GM19455 (cell line): ENCODE measurements at regions not wholly inside any gene's neighbourhood (a gene's known extent, or its start where the extent isn't known, plus 50 kb on each side); places are given as distances from the start of the nearest gene placed in this dataset.

Experiments used
- ATAC-seq: cut with Tn5 transposase; IDR thresholded peaks from one replicate; pipeline ENCODE4 v1.9.1; 2021; ENCODE audit not compliant: unreplicated experiment

DNA sequence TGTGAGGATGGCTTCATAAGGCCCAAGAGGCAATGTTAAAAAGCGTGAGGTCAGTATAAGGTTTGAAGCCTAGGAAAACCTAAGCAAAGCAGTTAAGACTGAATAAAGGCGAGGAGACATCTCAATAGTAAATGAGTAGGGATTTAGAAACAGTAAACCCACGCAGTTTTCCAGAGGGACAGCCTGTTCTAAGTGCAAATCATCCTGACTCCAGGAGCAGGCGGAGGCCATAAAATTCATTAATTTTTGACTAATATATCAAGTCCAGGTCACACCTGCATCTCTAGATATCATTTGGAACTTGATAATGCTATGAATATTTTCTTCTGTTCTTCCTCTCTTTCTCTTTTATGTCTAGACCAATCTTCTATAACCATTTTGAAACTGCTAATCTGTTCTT lies 597.0 kb upstream of the RGS18 start:
- no peak for ATAC-seq

DNA sequence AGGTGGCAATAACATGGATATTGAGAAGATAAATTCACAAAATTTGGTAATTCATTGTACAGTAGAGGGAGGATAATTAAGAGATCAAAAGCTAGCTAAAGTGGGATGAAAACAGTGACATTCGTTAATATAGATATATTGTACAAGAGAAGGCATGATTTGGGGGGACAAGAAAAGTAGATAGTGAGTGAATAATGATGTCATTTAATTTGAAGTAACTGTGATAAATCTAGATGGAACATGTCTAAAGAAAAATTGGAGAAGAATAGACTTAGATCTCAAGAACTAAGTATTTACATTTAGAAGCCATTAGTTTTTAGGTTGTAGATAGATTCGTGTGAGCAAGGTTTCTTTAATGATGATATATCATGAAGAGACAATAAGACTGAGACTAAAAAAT lies 594.0 kb upstream of the RGS18 start:
- no peak for ATAC-seq

DNA sequence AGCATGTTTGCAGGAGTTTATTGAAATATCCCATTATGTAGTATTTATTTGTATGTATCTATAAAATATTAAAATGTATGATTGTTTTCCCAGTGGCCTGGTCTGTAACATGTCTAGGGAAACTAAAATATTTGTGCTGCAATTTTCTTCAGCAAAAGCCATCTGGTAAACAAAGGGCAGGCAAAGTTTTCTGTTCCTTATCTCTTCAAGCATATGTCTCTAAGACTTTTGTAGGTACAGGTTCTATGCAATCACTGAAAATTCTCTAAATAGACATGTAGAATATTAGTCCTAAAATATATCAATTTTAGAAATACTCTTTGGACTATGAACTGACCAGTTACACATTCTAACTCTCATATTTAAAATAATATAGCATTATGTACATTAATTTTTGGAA lies 585.8 kb upstream of the RGS18 start:
- no peak for ATAC-seq

DNA sequence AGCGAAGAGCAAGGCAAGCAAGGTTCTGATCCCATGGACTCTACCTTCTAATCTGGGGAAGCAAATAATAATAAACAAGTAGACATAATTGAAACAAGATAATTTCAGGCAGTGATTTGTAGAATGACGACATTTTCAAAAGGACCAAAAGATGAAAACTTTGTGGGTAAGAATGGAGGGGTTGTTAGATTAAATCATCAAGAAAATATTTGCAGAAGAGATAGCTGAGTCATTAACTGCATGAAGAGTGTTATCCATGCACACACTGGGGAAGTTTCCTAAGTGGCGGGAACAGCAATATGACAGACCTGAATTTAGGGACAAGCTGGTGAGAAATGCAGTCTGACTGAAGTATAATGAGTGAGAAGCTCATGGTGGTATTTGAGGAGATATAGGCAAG lies 583.1 kb upstream of the RGS18 start:
- ATAC-seq: no peak

DNA sequence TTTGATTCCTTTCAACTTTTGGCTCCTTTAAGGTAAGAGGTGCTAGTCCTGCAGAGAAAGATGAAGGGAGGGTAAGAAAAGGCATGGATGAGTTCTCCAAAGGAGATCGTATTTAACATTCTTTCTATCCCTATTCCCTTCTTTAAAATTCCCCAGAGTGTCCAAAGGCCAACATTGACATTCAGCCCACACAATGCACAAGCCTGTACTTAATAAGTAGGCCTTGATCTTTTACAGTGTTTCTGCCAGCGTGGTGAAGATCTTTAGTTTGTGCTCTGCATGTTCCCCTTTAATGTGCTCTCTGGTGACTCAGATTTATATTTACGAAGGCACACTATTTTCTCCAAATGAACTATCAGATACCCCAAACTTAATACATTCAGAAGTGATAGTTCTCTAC lies 582.5 kb upstream of the RGS18 start:
- no peak for ATAC-seq

DNA sequence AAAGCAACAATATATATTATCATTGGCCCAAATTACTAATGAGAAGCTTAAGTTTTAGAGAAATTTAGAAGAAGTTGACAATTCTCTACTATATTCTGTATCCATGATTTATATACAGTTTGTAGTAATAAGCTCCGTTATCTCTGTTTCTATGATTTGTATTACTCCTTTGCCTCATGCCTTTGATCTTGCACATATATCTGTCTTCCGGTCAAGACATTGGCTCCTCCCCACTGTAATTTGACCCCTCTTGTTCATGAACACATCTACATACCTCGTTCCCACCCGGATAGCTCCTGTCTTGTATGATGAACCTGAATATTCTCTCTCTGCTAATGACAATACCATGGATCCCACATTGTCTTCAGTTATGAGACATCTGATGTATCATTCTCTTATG lies 581.0 kb upstream of the RGS18 start:
- ATAC-seq: no peak

DNA sequence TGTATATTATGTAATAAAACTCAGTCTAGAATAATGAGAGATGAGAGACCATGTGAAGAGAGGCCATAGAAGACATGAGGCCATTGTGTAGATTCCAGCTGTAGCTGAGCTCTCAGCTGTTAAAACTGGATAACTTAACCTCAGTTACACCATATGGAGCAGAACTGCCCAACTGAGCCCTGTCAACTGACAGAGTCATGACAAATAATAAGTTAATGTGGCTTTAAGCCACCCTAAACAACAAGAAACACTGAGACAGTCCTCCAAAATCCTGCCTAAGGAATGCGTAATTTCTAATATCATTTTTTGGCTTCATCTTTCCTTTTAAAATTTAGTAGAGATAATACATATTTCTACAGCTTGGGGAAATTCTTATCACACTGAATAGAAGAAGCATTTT lies 580.0 kb upstream of the RGS18 start:
- ATAC-seq: no peak

DNA sequence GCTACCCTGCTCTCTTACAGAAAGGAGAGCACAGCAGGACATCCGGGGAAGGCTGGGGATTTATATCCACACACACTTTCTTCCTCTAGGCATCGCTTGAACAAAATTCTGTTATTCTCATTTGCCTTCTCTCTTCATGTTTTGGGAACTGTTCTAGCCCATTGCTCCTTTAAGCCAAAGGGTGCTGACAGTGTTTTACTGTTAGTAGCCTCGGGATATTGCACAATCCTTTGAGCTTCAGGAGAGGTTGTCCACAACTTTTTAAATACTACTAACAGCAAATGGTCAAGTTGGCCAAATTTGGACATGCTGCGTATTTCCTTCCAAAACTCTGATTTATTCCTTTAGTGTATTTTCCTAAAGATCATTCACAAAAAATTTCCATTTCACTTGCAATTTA lies 579.2 kb upstream of the RGS18 start:
- no peak for ATAC-seq

DNA sequence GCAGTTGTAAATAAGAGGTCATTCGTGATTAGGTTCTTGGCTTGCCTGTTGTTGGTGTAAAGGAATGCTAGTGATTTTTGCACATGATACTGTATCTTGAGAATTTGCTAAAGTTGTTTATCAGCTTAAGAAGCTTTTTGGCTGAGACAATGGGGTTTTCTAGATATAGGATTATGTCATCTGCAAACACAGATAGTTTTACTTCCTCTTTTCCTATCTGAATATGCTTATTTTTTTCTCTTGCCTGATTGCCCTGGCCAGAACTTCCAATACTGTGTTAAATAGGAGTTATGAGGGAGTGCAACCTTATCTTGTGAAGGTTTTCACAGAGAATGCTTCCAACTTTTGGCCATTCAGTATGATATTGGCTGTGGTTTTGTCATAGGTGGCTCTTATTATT lies 576.1 kb upstream of the RGS18 start:
- no peak for ATAC-seq

DNA sequence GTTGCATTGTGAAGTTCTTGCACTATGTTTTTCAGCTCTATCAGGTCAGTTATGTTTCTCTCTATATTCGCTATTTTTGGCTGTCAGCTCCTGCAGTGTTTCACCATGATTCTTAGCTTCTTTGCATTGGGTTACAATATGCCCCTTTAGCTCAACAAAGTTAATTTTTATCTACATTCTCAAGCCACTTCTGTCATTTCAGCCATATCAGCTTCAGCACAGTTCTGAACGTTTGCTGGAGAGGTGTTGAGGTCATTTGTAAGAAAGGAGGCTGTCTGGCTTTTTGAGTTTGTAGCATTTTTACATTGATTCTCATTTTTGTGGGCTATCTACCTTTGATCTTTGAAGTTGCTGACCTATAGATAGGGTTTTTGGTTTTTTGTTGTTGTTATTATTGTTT lies 573.2 kb upstream of the RGS18 start:
- ATAC-seq: no peak

DNA sequence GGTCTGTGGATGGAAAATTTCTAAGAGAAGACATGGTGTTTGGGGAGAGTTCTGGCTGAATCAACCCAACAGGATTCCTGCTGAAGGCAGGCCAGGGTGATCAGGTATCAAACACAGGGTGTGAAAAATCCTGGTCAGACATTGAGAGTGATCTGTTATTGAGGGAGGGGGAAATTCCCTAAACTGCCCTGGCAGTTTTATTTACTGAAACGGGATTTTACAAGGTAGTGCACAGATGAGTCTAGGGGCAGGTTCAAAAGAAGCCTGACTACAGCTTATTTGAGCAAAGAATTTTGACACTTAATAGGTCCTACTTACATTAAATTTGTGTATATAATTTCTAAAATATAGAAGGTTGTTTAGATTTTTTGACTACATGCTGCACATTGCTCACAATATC lies 569.4 kb upstream of the RGS18 start:
- no peak for ATAC-seq

DNA sequence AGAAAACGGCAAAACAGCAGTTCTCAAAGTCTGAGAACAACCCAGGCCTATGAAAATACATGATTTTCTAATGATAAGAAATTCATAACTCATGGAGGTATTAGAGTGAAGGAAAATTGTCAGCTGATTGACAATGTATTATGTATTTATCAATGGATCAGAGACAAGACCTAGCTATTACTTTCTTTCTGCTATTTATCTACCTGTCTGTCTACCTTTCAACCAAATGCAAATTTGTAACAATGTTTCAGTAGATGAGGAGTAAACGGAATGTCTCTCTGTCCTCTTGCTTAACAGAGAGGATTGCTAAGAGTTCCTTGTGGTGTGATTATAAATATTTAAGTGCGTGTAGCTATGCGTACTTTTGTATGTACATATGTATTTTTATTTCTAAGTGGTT lies 568.7 kb upstream of the RGS18 start:
- no peak for ATAC-seq

DNA sequence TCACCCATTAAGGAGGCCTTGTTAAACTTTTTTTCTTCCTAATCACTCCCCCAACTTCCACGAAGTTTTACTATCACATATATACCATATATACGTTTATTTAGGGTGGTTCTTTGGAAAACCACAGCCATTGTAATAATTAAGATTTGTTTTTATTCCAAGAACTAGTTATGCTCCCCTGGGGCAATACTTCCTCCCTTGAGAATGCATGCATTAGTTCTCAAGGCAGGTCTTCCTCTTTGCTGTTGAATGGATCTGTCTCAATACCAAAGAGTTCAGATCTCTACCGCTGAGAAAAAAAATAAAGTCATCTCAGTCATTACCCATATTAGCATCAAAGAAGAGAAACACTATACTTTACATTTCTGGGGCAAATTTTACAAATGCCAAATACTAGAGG lies 567.7 kb upstream of the RGS18 start:
- ATAC-seq: no peak

DNA sequence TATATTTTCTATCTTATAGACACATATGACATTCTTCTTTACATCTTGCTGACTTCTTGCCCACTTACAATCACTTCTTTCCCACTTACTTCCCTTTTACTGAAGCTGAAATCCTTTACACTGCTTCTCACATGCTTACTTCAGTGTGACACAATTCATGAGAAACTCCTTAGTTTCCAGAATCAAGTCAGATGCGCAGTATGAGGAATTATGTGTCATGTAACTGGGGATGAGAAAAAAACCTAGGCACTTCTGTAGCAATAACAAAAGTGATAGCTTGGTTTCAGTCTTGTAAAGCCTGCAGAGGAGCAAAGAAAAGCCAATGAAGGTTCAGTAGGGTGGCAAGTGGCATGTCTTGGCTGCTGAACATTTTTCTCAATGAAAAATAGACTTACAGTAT lies 566.2 kb upstream of the RGS18 start:
- no peak for ATAC-seq

DNA sequence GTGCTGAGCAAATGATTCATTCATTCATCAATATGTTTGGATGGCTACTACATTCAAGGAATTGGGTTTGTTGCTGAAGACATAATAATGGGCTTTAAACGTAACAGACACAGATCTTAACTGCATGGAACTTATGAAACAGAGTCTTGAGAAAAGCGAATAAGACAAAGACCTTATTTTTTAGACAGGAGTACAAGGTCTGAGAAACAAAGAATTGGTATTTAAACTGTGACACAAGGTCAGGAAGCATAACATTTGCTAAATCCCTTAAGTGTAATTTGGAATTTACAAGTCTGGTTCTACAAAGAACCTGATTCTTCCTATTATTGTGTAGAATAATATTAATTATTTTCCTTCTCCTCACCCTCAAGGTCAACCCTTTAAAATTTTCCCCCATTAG lies 565.4 kb upstream of the RGS18 start:
- ATAC-seq: no peak

DNA sequence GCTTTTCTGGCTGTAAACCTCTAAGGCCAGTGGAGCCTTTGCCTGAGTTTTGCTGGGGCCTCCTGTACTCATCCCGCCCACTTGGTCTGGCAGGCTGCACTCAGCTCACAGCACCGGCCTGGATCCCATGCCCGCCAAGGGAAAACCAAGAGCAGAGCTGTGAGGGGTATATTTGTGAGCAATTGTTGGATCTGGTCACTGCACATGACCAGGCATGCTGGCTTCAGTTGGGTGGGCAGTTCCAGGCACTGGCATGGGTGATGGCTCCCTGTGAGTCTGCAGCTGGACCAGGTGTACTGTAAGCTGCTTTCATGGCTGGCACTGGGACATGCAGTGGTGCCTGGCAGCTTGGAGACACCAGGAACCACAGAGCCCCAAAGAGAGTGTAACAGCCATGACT lies 563.1 kb upstream of the RGS18 start:
- no peak for ATAC-seq

DNA sequence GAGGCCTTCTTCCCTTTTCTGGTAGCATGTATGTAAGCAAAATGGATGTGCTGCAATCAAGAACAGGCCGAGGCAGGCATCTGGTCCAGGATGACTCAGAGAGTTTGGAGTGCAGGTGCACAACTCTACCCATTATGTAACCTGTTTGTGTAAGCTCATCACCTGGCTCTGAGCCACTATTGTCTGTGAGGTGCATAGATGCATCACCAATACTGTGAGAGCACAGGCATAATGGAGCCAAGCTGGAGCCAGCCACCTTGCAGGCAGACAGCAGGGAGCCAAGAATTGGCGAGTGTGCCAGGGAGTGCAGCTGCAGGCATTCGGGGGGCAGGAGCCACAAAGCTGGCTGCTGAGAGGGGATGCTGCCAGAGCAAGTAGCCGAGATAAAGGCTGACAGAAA lies 549.9 kb upstream of the RGS18 start:
- no peak for ATAC-seq

DNA sequence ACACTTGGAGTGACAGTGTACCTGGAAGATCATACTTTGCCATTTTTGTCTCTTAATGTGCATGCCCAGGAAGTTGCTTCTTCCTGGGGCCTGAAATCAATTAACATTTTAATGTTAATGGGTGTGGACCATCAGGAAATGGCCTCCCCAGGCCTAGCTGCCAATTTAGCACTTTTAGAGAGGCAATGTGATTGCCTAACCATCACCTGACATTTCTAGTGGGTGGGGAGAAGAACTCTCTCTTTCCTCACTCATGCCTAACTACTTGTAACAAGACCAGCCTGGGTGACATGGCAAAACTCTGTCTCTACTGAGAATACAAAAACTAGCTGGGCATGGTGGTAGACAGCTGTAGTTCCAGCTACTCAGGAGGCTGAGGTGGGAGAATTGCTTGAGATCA lies 549.0 kb upstream of the RGS18 start:
- no peak for ATAC-seq

DNA sequence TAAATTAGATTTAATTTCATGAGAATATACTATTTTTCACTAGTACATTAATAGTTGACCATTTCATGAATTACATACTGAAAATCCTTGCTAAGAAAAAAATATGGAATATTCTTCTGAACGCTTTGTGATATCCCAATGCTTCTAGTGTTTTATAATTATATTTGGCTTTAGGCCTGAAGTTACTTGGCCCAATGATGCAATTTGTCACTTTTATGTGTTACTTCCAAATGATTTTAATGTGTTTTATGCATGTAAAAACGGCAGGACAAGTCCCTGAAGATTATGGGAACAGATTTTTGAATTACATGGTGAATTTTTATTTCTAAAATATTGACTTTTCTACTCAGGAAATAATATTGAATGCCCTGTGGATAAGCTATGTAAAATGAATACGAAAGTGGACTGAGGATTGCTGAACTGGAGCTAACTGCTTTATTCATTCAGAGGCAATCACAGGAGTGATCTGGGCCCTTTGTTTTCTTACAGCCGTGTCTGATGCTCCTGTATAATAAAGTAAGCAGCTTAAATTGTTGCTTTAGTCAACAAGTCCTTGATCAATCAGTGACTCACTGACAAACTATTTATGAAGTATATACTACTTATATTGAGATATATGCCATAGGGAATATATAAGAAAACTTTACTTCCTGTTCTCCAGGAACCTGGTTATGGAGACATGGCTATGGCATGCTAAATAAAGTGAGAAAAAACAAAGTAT lies 543.0 kb upstream of the RGS18 start:
- ATAC-seq: no peak

DNA sequence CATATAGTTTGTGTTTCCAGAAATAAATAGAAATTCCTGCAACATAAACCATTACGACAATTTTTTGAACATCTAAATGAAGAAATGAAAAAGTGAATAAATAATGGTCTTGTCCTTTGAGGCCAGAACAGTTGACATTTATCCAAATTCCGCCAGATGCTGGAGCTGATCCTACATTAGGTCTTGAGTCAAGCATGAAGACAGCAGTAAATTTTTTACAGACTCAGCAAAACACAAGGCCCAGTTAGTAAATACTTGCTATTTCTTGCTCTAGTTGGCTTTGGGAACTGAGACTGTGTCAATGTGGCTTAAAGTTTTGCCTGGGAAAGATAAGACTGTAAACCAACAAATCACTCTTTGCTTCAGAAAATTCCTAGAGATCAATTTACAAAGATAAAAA lies 540.1 kb upstream of the RGS18 start:
- no peak for ATAC-seq

DNA sequence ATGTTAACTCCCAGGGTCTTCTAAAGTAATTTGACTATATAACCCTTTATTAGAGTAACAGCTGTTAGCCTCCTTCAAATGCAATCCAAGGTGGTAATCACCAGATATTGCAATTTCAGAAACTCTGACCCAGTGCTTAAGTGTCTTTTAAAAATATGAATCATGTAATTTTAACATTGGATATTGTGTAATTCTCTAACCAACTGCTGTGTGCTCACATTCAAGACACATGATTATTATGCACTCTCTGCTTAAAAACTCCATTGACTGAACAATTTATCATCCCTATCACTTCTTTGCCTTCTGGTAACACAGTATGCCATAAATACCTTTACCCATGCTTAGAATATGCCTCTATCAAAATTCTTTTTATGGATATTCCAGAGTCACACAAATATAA lies 537.4 kb upstream of the RGS18 start:
- no peak for ATAC-seq

DNA sequence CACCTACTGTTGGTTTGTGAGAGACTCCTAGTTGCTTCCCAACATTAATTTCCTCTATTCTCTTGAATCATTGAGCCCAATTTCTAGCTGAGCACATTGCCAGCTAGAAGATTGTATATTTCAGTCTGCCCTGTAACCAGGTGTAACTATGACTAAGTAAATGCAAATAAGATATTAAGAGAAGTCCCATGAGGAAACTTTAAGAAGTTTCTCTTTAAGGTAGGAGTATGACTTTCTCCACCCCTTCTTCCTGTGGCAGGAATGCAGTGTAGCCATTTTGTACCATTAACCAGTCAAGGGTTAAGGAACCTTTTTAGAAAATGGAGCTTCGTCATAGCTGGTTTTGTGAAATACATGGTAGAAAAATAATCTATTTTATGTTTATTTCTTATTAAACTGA lies 534.2 kb upstream of the RGS18 start:
- no peak for ATAC-seq

DNA sequence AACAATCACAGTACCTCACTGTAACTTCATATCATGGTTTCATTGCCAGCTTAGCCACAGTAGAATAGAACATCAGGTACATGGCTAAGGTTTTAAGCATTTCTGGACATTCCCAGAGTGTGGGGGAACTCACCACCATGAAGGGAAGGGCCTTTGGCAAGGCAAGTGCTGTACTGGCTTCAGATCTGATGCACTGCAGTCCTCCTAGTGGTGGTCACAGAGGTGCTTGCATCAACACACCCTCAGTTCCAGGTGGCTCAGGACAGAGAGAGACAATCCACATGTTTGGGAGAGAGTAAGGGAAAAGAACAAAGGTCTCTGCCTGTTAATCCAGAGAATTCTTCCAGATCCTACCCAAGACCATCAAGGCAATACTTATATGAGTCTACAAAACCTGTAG lies 528.4 kb upstream of the RGS18 start:
- no peak for ATAC-seq
